HCT116 (cell line): ENCODE measurements at regions not wholly inside any gene's neighbourhood (a gene's known extent, or its start where the extent isn't known, plus 50 kb on each side); places are given as distances from the start of the nearest gene placed in this dataset.

ENCODE experiments used
- ATAC-seq: fragments of 200-7000 bp; cut with Tn5 transposase; 2 replicates; pipeline ENCODE4 v1.9.1; 2020; ENCODE audit warnings: mild to moderate bottlenecking, moderate library complexity
- BruUV-seq: library from RNA; stranded (reverse); fragments of 400-500 nt; replicated peaks from 2 replicates; lab custom pipeline; 2021; lab: Mats Ljungman, UMichigan
- CTCF ChIA-PET: fragments of 300-600 bp; sonication (Branson Sonifier 250); formaldehyde crosslinking; loops from one replicate; lab custom pipeline; 2021; ENCODE audit warnings: antibody characterized with exemption; lab: Charles Lee
- POLR2A ChIA-PET: fragments of 300-600, 350-600 bp; sonication (Branson Sonifier 250); formaldehyde crosslinking; loops from one replicate; lab custom pipeline; 2021; ENCODE audit warnings: antibody characterized with exemption; lab: Charles Lee
- RAD21 ChIA-PET, 2 experiments: fragments of 300-600 bp; sonication (Branson Sonifier 250); formaldehyde crosslinking; loops; one replicate each; lab custom pipeline; 2023; ENCODE audit warnings: low total read pairs in 2 of 2; ENCODE audit not compliant: uncharacterized antibody in 2 of 2, unreplicated experiment in 2 of 2, low non-redundant PET in 1 of 2; lab: Charles Lee
- DNase-seq: peaks from one replicate; pipeline ENCODE4 v3.0.0-alpha.2; 2010; ENCODE audit warnings: low read depth, low spot score
- H2AFZ ChIP-seq: fragments of 200-600 bp; shearing (Covaris generic), sonication (generic); 2 replicates; pipeline ENCODE4 v1.6.1; 2017; ENCODE audit warnings: low read depth, mixed run types, mixed read lengths, antibody characterized with exemption, low read length; ENCODE audit not compliant: poor library complexity, severe bottlenecking
- H3K27ac ChIP-seq: 2 replicates; pipeline ENCODE4 v1.5.1; 2012; ENCODE audit warnings: low read depth, low read length
- H3K27me3 ChIP-seq: fragments of 200-600 bp; sonication (generic); 2 replicates; pipeline ENCODE4 v1.6.1; 2016; ENCODE audit warnings: mixed run types, low read length, mixed read lengths; ENCODE audit not compliant: insufficient read depth
- H3K36me3 ChIP-seq, 2 experiments: fragments of 200-500 bp in 1 of 2; fragments of 200-600 bp in 1 of 2; sonication (Bioruptor generic) in 1 of 2; sonication (generic) in 1 of 2; 2 replicates each; pipeline versions ENCODE4 v1.5.1 to v1.6.1; 2014 to 2016; ENCODE audit warnings: low read length in 2 of 2, inconsistent platforms in 1 of 2, mixed read lengths in 1 of 2, mixed run types in 1 of 2; ENCODE audit not compliant: insufficient read depth in 2 of 2, control insufficient read depth in 1 of 2
- H3K4me1 ChIP-seq, 2 experiments: fragments of 200-600 bp in 1 of 2; sonication (generic) in 1 of 2; 2 replicates each; pipeline versions ENCODE4 v1.5.1 to v1.6.1; 2012 to 2017; ENCODE audit warnings: low read length in 2 of 2, inconsistent platforms in 1 of 2, mild to moderate bottlenecking in 1 of 2, mixed read lengths in 1 of 2, mixed run types in 1 of 2, moderate library complexity in 1 of 2; ENCODE audit not compliant: insufficient read depth in 2 of 2, control insufficient read depth in 1 of 2
- H3K4me2 ChIP-seq: fragments of 200-600 bp; sonication (generic); 2 replicates; pipeline ENCODE4 v1.6.1; 2017; ENCODE audit warnings: mixed run types, low read length, mixed read lengths
- H3K4me3 ChIP-seq, 2 experiments: fragments of 200-600 bp in 1 of 2; sonication (generic) in 1 of 2; replicated peaks in 1 of 2; 2 replicates each; pipeline ENCODE4 v1.5.1; 2011 to 2016; ENCODE audit warnings: low read length in 2 of 2, control low read depth in 1 of 2, low read depth in 1 of 2, mild to moderate bottlenecking in 1 of 2, mixed read lengths in 1 of 2, mixed run types in 1 of 2
- H3K79me2 ChIP-seq: fragments of 200-600 bp; sonication (generic); 2 replicates; pipeline ENCODE4 v1.6.1; 2017; ENCODE audit warnings: mild to moderate bottlenecking, mixed run types, low read length, moderate library complexity, mixed read lengths; ENCODE audit not compliant: insufficient read depth
- H3K9ac ChIP-seq: fragments of 200-600 bp; sonication (generic); 2 replicates; pipeline ENCODE4 v1.6.1; 2016; ENCODE audit warnings: low read length, mixed read lengths
- H3K9me2 ChIP-seq: fragments of 200-600 bp; sonication (generic), shearing (Covaris generic); 2 replicates; pipeline ENCODE4 v1.6.1; 2017; ENCODE audit warnings: mixed run types, mild to moderate bottlenecking, moderate library complexity; ENCODE audit not compliant: insufficient read depth
- H3K9me3 ChIP-seq, 2 experiments: fragments of 200-500 bp in 1 of 2; fragments of 200-600 bp in 1 of 2; sonication (Bioruptor generic) in 1 of 2; sonication (generic) in 1 of 2; 2 replicates each; pipeline ENCODE4 v1.6.1; 2014 to 2017; ENCODE audit warnings: low read length in 2 of 2, mixed read lengths in 2 of 2, inconsistent platforms in 1 of 2, low read depth in 1 of 2, mild to moderate bottlenecking in 1 of 2, mixed run types in 1 of 2, moderate library complexity in 1 of 2; ENCODE audit not compliant: control insufficient read depth in 1 of 2, insufficient read depth in 1 of 2
- H4K20me1 ChIP-seq: fragments of 200-600 bp; sonication (generic), shearing (Covaris generic); 2 replicates; pipeline ENCODE4 v1.6.1; 2017; ENCODE audit warnings: mixed run types, mild to moderate bottlenecking, moderate library complexity; ENCODE audit not compliant: insufficient read depth
- CBX3 ChIP-seq: IDR thresholded peaks from 2 replicates; pipeline ENCODE4 v1.6.1; 2012; ENCODE audit warnings: low read depth
- CEBPB ChIP-seq: IDR thresholded peaks from 2 replicates; pipeline ENCODE4 v1.6.1; 2012; ENCODE audit warnings: low read depth
- EGR1 ChIP-seq: IDR thresholded peaks from 2 replicates; pipeline ENCODE4 v1.6.1; 2012; ENCODE audit warnings: low read depth
- ELF1 ChIP-seq: IDR thresholded peaks from 2 replicates; pipeline ENCODE4 v1.6.1; 2012; ENCODE audit warnings: low read depth, borderline replicate concordance
- EZH2 ChIP-seq: fragments of 200-600 bp; sonication (generic); IDR thresholded peaks from 2 replicates; pipeline ENCODE4 v1.6.1; 2017; ENCODE audit warnings: antibody characterized with exemption, mixed run types
- POLR2A ChIP-seq: IDR thresholded peaks from 2 replicates; pipeline ENCODE4 v1.7.0; 2011; ENCODE audit warnings: borderline replicate concordance; ENCODE audit not compliant: insufficient read depth, insufficient read length; ENCODE audit errors: extremely low read depth
- RAD21 ChIP-seq: IDR thresholded peaks from 2 replicates; pipeline ENCODE4 v1.6.1; 2012; ENCODE audit warnings: low read depth, mild to moderate bottlenecking
- SIN3A ChIP-seq: IDR thresholded peaks from 2 replicates; pipeline ENCODE4 v1.6.1; 2012; ENCODE audit warnings: low read depth
- TCF7L2 ChIP-seq: IDR thresholded peaks from 2 replicates; pipeline ENCODE4 v1.7.0; 2011; ENCODE audit warnings: borderline replicate concordance, inconsistent platforms; ENCODE audit not compliant: insufficient read depth, insufficient read length; ENCODE audit errors: extremely low read depth
- YY1 ChIP-seq: IDR thresholded peaks from 2 replicates; pipeline ENCODE4 v1.6.1; 2011; ENCODE audit warnings: low read length, low read depth, moderate library complexity, mild to moderate bottlenecking; ENCODE audit not compliant: insufficient replicate concordance; ENCODE audit errors: extremely low read depth
- ZFX ChIP-seq: fragments of 450-650 bp; IDR thresholded peaks from 2 replicates; pipeline ENCODE4 v1.6.1; 2017
- ZNF274 ChIP-seq: fragments of 200-500 bp; sonication (Bioruptor generic); IDR thresholded peaks from 2 replicates; pipeline ENCODE4 v1.6.1; 2014; ENCODE audit warnings: mild to moderate bottlenecking, low read depth, low read length, inconsistent platforms
- intact Hi-C: fragments of 100-400 bp; cut with micrococcal nuclease; formaldehyde crosslinking; loops from 2 replicates; pipeline ENCODE4 v1.10.0; 2022
- TF ChIP-seq, protein P1 (sequence below): IDR thresholded peaks from 2 replicates; pipeline ENCODE4 v1.6.1; 2012
- TF ChIP-seq, protein P2 (sequence below): IDR thresholded peaks from 2 replicates; pipeline ENCODE4 v1.6.1; 2012; ENCODE audit warnings: low read depth

DNA sequence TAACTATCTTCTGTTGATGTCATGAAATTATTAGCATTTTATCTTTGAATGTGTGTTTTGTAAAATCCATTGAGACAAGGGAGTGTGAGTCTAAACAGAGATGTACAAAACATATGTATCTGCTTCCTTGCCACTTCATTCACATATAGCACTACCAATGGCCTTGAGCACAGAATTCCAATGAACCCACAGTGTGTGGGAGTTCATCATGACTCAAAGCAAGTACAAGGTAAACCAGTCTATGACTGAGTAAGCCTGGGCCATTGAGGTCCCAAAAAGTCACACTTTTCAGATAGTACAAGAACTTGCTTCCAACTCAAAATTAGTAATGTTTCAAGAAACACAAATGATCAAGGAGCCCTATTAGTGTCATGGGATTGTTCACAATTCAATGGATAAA lies 218.6 kb downstream of the MANEA start:
- no peak for ATAC-seq
- Histone ChIP-seq H3K27ac (no peak overlapping the region), H4K20me1 (no peaks in the 10 kb centered on the region), H2AFZ (no peak overlapping the region), H3K9me2 (no peaks in the 10 kb centered on the region), H3K4me3 (no peak overlapping the region), H3K36me3 (no peaks in the 10 kb centered on the region), H3K9me3 (no peaks in the 10 kb centered on the region), H3K4me2 (no peak overlapping the region), H3K27me3 (no peaks in the 10 kb centered on the region)
- BruUV-seq: no TSS peak
- CTCF ChIA-PET: no interaction called here
- intact Hi-C loops: no loop called here
- DNase-seq: no peak
- TF ChIP-seq YY1: no peak
- no peak for TF ChIP-seq CEBPB
- no peak for TF ChIP-seq TCF7L2
- no peak for TF ChIP-seq ZNF274
- TF ChIP-seq, protein P1, sequence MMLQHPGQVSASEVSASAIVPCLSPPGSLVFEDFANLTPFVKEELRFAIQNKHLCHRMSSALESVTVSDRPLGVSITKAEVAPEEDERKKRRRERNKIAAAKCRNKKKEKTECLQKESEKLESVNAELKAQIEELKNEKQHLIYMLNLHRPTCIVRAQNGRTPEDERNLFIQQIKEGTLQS: no peak
- TF ChIP-seq, protein P2, sequence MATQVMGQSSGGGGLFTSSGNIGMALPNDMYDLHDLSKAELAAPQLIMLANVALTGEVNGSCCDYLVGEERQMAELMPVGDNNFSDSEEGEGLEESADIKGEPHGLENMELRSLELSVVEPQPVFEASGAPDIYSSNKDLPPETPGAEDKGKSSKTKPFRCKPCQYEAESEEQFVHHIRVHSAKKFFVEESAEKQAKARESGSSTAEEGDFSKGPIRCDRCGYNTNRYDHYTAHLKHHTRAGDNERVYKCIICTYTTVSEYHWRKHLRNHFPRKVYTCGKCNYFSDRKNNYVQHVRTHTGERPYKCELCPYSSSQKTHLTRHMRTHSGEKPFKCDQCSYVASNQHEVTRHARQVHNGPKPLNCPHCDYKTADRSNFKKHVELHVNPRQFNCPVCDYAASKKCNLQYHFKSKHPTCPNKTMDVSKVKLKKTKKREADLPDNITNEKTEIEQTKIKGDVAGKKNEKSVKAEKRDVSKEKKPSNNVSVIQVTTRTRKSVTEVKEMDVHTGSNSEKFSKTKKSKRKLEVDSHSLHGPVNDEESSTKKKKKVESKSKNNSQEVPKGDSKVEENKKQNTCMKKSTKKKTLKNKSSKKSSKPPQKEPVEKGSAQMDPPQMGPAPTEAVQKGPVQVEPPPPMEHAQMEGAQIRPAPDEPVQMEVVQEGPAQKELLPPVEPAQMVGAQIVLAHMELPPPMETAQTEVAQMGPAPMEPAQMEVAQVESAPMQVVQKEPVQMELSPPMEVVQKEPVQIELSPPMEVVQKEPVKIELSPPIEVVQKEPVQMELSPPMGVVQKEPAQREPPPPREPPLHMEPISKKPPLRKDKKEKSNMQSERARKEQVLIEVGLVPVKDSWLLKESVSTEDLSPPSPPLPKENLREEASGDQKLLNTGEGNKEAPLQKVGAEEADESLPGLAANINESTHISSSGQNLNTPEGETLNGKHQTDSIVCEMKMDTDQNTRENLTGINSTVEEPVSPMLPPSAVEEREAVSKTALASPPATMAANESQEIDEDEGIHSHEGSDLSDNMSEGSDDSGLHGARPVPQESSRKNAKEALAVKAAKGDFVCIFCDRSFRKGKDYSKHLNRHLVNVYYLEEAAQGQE: no peak
- TF ChIP-seq ZFX: no peak
- no peak for TF ChIP-seq EGR1
- no peak for TF ChIP-seq CBX3
- no peak for TF ChIP-seq RAD21
- TF ChIP-seq EZH2: no peak
- no peak for TF ChIP-seq ELF1
- TF ChIP-seq POLR2A: no peak
- TF ChIP-seq SIN3A: no peak
- TF ChIP-seq, all 23 proteins: peak for 0
- Histone ChIP-seq H3K79me2 (no peaks in the 10 kb centered on the region), H3K9ac (no peak overlapping the region), H3K4me1 (no peaks in the 10 kb centered on the region)
- ChIA-PET POLR2A (no interaction called here), RAD21 (no interaction called here)
